SK-N-MC (cell line): ENCODE measurements at regions not wholly inside any gene's neighbourhood (a gene's known extent, or its start where the extent isn't known, plus 50 kb on each side); places are given as distances from the start of the nearest gene placed in this dataset.

Experiments used
- EZH2 ChIP-seq: fragments of 200-600 bp; sonication (generic); IDR thresholded peaks from one replicate; pipeline ENCODE4 v1.6.1; 2017; ENCODE audit warnings: antibody characterized with exemption
- FOXP2 ChIP-seq: optimal IDR thresholded peaks from 2 replicates; pipeline ENCODE3; 2011; ENCODE audit warnings: mild to moderate bottlenecking, moderate library complexity; ENCODE audit not compliant: insufficient read depth; ENCODE audit errors: extremely low read length, control extremely low read depth
- POLR2AphosphoS5 ChIP-seq: IDR thresholded peaks from 2 replicates; pipeline ENCODE4 v1.6.1; 2012; ENCODE audit warnings: mild to moderate bottlenecking, low read depth, low read length, borderline replicate concordance

- TF ChIP-seq EZH2 (no peak), POLR2AphosphoS5 (no peak), FOXP2 (no peak)
These were observed 195.6 kb downstream of the RGS9 start for GRCh38 chr17:65332779-65333178.
